Neural cell (in vitro differentiated cells): ENCODE measurements at regions not wholly inside any gene's neighbourhood (a gene's known extent, or its start where the extent isn't known, plus 50 kb on each side); places are given as distances from the start of the nearest gene placed in this dataset.

Source experiments
- H2AFZ ChIP-seq: fragments of 200-600, 300-800 bp; sonication (generic), shearing (Covaris generic); 2 replicates; pipeline ENCODE4 v1.6.0; 2014; ENCODE audit warnings: low read depth, mild to moderate bottlenecking, antibody characterized with exemption, low read length, moderate library complexity
- H3F3A ChIP-seq: fragments of 200-600 bp; shearing (Covaris generic); 2 replicates; pipeline ENCODE4 v1.6.1; 2016; ENCODE audit warnings: mild to moderate bottlenecking, moderate library complexity, mixed read lengths, antibody characterized with exemption, low read length; ENCODE audit not compliant: insufficient read depth, poor library complexity, severe bottlenecking
- H3K27ac ChIP-seq: fragments of 200-600, 300-800 bp; sonication (generic), shearing (Covaris generic); 2 replicates; pipeline ENCODE4 v1.5.1; 2014; ENCODE audit warnings: mild to moderate bottlenecking, low read length, moderate library complexity
- H3K27me3 ChIP-seq: fragments of 300-800, 200-600 bp; sonication (generic), shearing (Covaris generic); 2 replicates; pipeline ENCODE4 v1.6.0; 2014; ENCODE audit warnings: mild to moderate bottlenecking, low read depth, low read length, moderate library complexity; ENCODE audit not compliant: insufficient read depth
- H3K36me3 ChIP-seq: fragments of 300-800, 200-600 bp; sonication (generic), shearing (Covaris generic); 2 replicates; pipeline ENCODE4 v1.5.1; 2014; ENCODE audit warnings: mild to moderate bottlenecking, antibody characterized with exemption, low read length, moderate library complexity; ENCODE audit not compliant: insufficient read depth
- H3K4me2 ChIP-seq: fragments of 300-800, 200-600 bp; sonication (generic), shearing (Covaris generic); 2 replicates; pipeline ENCODE4 v1.6.0; 2014; ENCODE audit warnings: mild to moderate bottlenecking, low read length
- H3K4me3 ChIP-seq: fragments of 300-800, 200-600 bp; sonication (generic), shearing (Covaris generic); 2 replicates; pipeline ENCODE4 v1.5.1; 2014; ENCODE audit warnings: mild to moderate bottlenecking, low read length, moderate library complexity
- H3K79me2 ChIP-seq: fragments of 200-600 bp; shearing (Covaris generic); replicated peaks from 2 replicates; pipeline ENCODE4 v1.6.0; 2014; ENCODE audit warnings: mild to moderate bottlenecking, low read length, moderate library complexity; ENCODE audit not compliant: insufficient read depth
- H3K9ac ChIP-seq: fragments of 300-800, 200-600 bp; sonication (generic), shearing (Covaris generic); 2 replicates; pipeline ENCODE4 v1.6.1; 2016; ENCODE audit warnings: mild to moderate bottlenecking, low read length, mixed read lengths
- H3K9me2 ChIP-seq: fragments of 200-600 bp; shearing (Covaris generic); 2 replicates; pipeline ENCODE4 v1.6.1; 2016; ENCODE audit warnings: mild to moderate bottlenecking, low read length, mixed read lengths; ENCODE audit not compliant: insufficient read depth
- H3K9me3 ChIP-seq: fragments of 200-600, 300-800 bp; sonication (generic), shearing (Covaris generic); 2 replicates; pipeline ENCODE4 v1.6.1; 2016; ENCODE audit warnings: mild to moderate bottlenecking, mixed run types, low read length, moderate library complexity, mixed read lengths
- H4K20me1 ChIP-seq: fragments of 200-600 bp; shearing (Covaris generic); 2 replicates; pipeline ENCODE4 v1.6.1; 2016; ENCODE audit warnings: mild to moderate bottlenecking, mixed run types; ENCODE audit not compliant: insufficient read depth
- CTCF ChIP-seq: fragments of 450-650 bp; IDR thresholded peaks from 2 replicates; pipeline ENCODE4 v1.5.1; 2014; ENCODE audit warnings: antibody characterized with exemption, mild to moderate bottlenecking, moderate library complexity; ENCODE audit not compliant: poor library complexity, severe bottlenecking
- EP300 ChIP-seq: fragments of 450-650 bp; conservative IDR thresholded peaks from 2 replicates; pipeline ENCODE4 v1.6.1; 2014; ENCODE audit warnings: antibody characterized with exemption, mild to moderate bottlenecking, moderate library complexity; ENCODE audit not compliant: poor library complexity, severe bottlenecking
- EZH2 ChIP-seq: fragments of 200-600, 300-800 bp; shearing (Covaris generic), sonication (generic); IDR thresholded peaks from 2 replicates; pipeline ENCODE4 v1.6.1; 2014; ENCODE audit warnings: antibody characterized with exemption, low read length, borderline replicate concordance, mild to moderate bottlenecking; ENCODE audit not compliant: insufficient read depth, poor library complexity, severe bottlenecking
- MXI1 ChIP-seq: fragments of 450-650 bp; conservative IDR thresholded peaks from 2 replicates; pipeline ENCODE4 v1.6.1; 2014; ENCODE audit warnings: antibody characterized with exemption, mild to moderate bottlenecking; ENCODE audit not compliant: poor library complexity, severe bottlenecking
- POLR2AphosphoS5 ChIP-seq: IDR thresholded peaks from 2 replicates; pipeline ENCODE4 v1.6.1; 2012
- RAD21 ChIP-seq: fragments of 450-650 bp; conservative IDR thresholded peaks from 2 replicates; pipeline ENCODE4 v1.6.1; 2014; ENCODE audit warnings: antibody characterized with exemption, mild to moderate bottlenecking, moderate library complexity
- REST ChIP-seq: IDR thresholded peaks from 2 replicates; pipeline ENCODE4 v1.6.1; 2012; ENCODE audit warnings: borderline replicate concordance
- SMC3 ChIP-seq: fragments of 450-650 bp; conservative IDR thresholded peaks from 2 replicates; pipeline ENCODE4 v1.6.1; 2014; ENCODE audit warnings: antibody characterized with exemption, mild to moderate bottlenecking, moderate library complexity; ENCODE audit not compliant: poor library complexity
- TAF1 ChIP-seq: IDR thresholded peaks from 2 replicates; pipeline ENCODE4 v1.6.1; 2012; ENCODE audit warnings: low read depth

- no peaks in the 10 kb centered on the region for H3K9me2 ChIP-seq
- no peaks in the 10 kb centered on the region for H3K27me3 ChIP-seq
- H3K27ac ChIP-seq = no peak overlapping the region
- H4K20me1 ChIP-seq = no peaks in the 10 kb centered on the region
- no peaks in the 10 kb centered on the region for H3K79me2 ChIP-seq
- H3K9me3 ChIP-seq = no peaks in the 10 kb centered on the region
- H3K4me3 ChIP-seq = no peak overlapping the region
- H3K36me3 ChIP-seq = no peaks in the 10 kb centered on the region
- no peak overlapping the region for H3K4me2 ChIP-seq
- TF ChIP-seq EZH2 (no peak), POLR2AphosphoS5 (no peak), RAD21 (no peak), SMC3 (no peak), TAF1 (no peak), EP300 (no peak), CTCF (no peak), REST (no peak), MXI1 (no peak)
- H3K9ac ChIP-seq = no peak overlapping the region
- H3F3A ChIP-seq = no peaks in the 10 kb centered on the region
- H2AFZ ChIP-seq = no peak overlapping the region
These were observed 883.4 kb upstream of the B3GALT2 start for GRCh38 chr1:194069831-194070218.

- TF ChIP-seq MXI1 = no peak
- no peak for TF ChIP-seq REST
- TF ChIP-seq SMC3 = no peak
- no peak for TF ChIP-seq TAF1
- TF ChIP-seq EP300 = no peak
- no peak for TF ChIP-seq RAD21
- TF ChIP-seq POLR2AphosphoS5 = no peak
- no peak for TF ChIP-seq EZH2
- TF ChIP-seq CTCF = no peak
- no peak overlapping the region for H2AFZ ChIP-seq
- no peaks in the 10 kb centered on the region for H3F3A ChIP-seq
These were observed 882.9 kb upstream of the B3GALT2 start for GRCh38 chr1:194069168-194069830.

More at GRCh38 chr1:194069168-194069830, 882.9 kb upstream of the B3GALT2 start:
- H3K27me3 ChIP-seq = no peaks in the 10 kb centered on the region
- H3K36me3 ChIP-seq = no peaks in the 10 kb centered on the region
- H4K20me1 ChIP-seq = no peaks in the 10 kb centered on the region
- H3K27ac ChIP-seq = no peak overlapping the region
- no peaks in the 10 kb centered on the region for H3K79me2 ChIP-seq
- no peaks in the 10 kb centered on the region for H3K9me3 ChIP-seq
- H3K9me2 ChIP-seq = no peaks in the 10 kb centered on the region
- H3K4me2 ChIP-seq = no peak overlapping the region
- H3K9ac ChIP-seq = no peak overlapping the region
- H3K4me3 ChIP-seq = no peak overlapping the region
